Spinal cord (tissue), 9 donors: ENCODE measurements at regions not wholly inside any gene's neighbourhood (a gene's known extent, or its start where the extent isn't known, plus 50 kb on each side); places are given as distances from the start of the nearest gene placed in this dataset.
"Not testable (repeated sequence)": the region's sequence is repeated elsewhere in the genome, so short reads cannot be mapped to it uniquely, and the experiment has no call there.

ENCODE experiments used
- DNase-seq, 6 donors: peaks; one replicate each; pipeline versions ENCODE4 v3.0.0 to v3.0.0-alpha.2; 2013 to 2015; ENCODE audit warnings: low spot score in 6 of 6, low read depth in 4 of 6
- H3K27ac ChIP-seq: one replicate; pipeline ENCODE4 v1.5.1; 2013; ENCODE audit warnings: low read depth, low read length, control low read depth
- H3K27me3 ChIP-seq: one replicate; pipeline ENCODE4 v1.6.1; 2013; ENCODE audit warnings: low read length; ENCODE audit not compliant: control insufficient read depth, insufficient read depth
- H3K36me3 ChIP-seq: one replicate; pipeline ENCODE4 v1.6.1; 2013; ENCODE audit warnings: low read length; ENCODE audit not compliant: control insufficient read depth, insufficient read depth
- H3K4me1 ChIP-seq: one replicate; pipeline ENCODE4 v1.6.1; 2013; ENCODE audit warnings: low read length; ENCODE audit not compliant: control insufficient read depth, insufficient read depth
- H3K4me3 ChIP-seq: one replicate; pipeline ENCODE4 v1.5.1; 2013; ENCODE audit warnings: low read depth, low read length, control low read depth
- H3K9me3 ChIP-seq: one replicate; pipeline ENCODE4 v1.6.1; 2013; ENCODE audit warnings: low read length; ENCODE audit not compliant: control insufficient read depth, insufficient read depth
- WGBS: methylation state at CpG from one replicate; pipeline ENCODE4 v1.1.5; 2013; ENCODE audit warnings: missing lambda C conversion rate; ENCODE audit not compliant: insufficient coverage; 5-methylcytosine and 5-hydroxymethylcytosine counted together
- donor health status: healthy.

DNA sequence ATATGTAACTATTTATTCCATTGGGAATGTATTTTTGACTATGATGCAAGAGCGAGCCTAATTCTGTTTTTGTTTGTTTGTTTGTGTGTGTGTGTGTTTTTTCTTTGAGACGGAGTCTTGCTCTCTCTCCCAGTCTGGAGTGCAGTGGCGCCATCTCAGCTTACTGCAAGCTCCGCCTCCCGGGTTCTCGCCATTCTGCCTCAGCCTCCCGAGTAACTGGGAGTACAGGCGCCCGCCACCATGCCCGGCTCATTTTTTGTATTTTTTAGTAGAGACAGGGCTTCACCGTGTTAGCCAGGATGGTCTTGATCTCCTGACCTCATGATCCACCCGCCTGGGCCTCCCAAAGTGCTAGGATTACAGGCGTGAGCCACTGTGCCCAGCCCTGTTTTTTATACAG, 415.4 kb upstream of the CDIN1 start:
- not testable (repeated sequence) for H3K9me3 ChIP-seq, H3K27ac ChIP-seq, H3K27me3 ChIP-seq, H3K4me1 ChIP-seq, H3K4me3 ChIP-seq, H3K36me3 ChIP-seq, DNase-seq
- 95% methylated on average over 10 of the region's 13 CpGs for WGBS

DNA sequence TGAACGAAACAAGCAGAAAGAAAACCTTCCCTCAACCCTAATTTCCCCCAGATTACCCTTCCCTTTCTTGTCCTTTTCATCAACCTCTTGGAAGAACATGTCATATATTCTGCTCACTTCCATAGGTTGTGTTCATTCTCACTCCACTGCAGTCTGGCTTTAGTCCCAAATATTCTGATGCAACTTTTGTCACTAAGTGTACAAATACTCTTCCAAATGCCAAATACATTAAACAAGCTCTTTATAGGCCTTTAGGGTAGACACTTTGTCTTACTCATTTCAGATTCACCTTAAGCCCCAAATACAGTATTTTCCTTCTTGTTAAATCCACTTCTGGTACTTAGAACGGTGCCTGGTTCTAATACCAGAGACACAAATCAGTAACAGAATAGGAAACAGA, 406.5 kb upstream of the CDIN1 start:
- Histone ChIP-seq H3K27me3 (no peaks in the 10 kb centered on the region), H3K4me1 (no peaks in the 10 kb centered on the region), H3K27ac (no peak overlapping the region), H3K4me3 (no peak overlapping the region), H3K36me3 (no peaks in the 10 kb centered on the region), H3K9me3 (no peaks in the 10 kb centered on the region)
- no peak for DNase-seq
- WGBS: 89% methylated on average over 1 of the region's 2 CpGs

DNA sequence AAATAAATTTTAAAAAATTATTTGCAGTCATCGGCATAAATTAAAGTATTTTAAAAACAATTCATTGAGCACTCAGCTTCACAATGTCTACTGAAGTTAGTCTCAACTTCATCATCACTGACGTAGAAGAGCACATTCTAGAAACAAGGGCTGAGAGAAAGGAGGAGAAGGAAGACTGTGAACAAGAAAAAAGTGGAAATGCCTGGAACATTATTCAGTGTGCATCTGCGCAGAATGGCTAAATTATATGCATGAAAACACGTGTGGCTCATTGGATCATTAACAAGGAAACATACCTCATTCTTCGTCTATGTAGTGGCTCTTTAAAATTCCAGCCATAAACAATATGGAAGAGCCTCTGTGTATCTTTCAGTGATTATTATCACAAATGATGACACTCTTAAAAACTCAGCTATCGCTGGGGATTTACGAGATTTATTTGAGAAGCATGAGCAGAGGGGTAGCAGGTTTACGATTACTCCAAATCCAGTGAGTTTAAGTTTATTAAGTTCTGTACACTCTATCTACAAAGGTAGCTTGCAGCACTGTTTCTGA, 404.2 kb upstream of the CDIN1 start:
- no peaks in the 10 kb centered on the region for H3K27me3 ChIP-seq
- H3K9me3 ChIP-seq: no peaks in the 10 kb centered on the region
- H3K4me1 ChIP-seq: no peaks in the 10 kb centered on the region
- no peak overlapping the region for H3K27ac ChIP-seq
- WGBS: 80% methylated on average over 1 of the region's 8 CpGs
- no peak overlapping the region for H3K4me3 ChIP-seq
- H3K36me3 ChIP-seq: no peaks in the 10 kb centered on the region
- DNase-seq: no peak

DNA sequence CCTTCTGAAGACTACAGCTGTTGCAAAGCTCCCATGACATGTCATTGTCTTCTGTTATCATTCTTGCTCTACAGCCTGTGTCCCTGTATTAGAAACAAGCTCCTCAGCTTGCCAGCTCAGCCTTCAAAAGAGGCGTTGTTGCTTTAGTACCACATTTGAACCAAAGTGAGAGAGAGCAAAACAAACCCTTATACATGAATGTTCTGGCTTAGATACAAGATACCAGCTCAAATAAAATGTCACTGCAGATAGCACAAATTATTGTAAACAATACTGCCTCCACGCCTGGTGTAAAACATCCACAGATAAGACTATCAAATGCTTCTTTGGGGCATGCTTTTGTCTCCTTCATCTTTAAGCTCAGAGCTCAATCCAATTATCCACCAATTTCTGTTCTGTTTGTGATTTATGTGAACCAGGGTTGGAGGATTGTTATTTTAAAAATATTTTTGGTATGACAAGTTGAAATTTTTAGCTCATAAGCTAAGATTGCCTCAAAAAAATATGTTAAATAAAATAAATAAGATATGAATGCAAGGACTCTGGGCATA, 403.6 kb upstream of the CDIN1 start:
- Histone ChIP-seq H3K4me1 (no peaks in the 10 kb centered on the region), H3K27me3 (no peaks in the 10 kb centered on the region), H3K4me3 (no peak overlapping the region), H3K36me3 (no peaks in the 10 kb centered on the region), H3K9me3 (no peaks in the 10 kb centered on the region), H3K27ac (no peak overlapping the region)
- no CpG with 5 or more reads among the region's 2 CpGs for WGBS
- peak in 2 of 6 donors; percentile 28 to 33 for DNase-seq

DNA sequence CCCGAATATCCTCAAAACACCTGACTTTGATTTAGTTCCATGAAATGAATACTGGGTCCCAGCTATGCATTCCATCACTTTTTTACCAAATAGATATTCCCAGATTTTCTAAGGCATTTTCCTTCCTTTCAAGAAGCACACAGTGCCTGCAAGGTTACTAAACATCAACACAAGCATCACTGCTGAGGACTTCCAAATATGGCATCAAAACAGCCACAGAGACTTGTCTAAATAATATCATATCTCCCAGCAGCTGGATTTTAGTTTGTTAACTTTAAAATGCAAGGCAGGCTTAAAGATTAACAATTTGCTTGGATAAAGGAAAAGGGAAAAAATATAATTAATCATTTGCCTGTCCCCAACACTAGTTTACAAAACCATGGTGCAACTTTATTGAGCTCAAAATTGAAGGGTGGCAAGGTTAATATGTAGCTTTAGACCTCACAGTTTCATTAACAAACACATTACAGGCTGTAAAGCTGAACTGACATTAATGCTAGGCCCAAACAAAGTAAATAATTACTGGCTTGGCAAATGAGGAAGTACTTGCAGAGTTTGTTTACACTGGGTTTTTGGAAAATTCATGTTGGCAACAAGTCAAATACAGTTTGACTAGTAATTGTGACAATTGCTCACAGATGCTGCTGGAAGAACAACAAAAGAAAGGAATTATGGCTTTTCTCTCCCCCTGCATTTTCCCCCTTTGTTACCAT, 401.7 kb upstream of the CDIN1 start:
- peak in 3 of 6 donors; percentile 11 to 82 (median 69) for DNase-seq
- WGBS: 60% methylated on average over 1 of the region's 1 CpG
- Histone ChIP-seq H3K27ac (no peak overlapping the region), H3K4me1 (no peaks in the 10 kb centered on the region), H3K4me3 (no peak overlapping the region), H3K9me3 (no peaks in the 10 kb centered on the region), H3K27me3 (no peaks in the 10 kb centered on the region), H3K36me3 (no peaks in the 10 kb centered on the region)

DNA sequence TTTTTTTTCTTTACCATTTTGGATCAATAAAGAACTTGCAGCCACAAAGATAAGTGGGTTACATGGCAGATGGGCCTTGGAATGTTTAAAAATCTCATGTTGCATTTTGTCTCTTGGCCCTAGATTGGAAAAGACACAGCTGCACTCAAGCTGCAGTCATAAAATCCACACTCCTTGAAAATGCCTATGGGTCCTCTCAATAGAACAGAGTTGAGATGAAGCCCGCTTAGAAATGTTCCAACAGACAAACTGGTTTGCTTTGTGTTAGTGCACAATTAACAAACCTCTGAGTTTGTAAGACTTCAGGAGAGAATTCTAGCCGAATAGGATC, 401.2 kb upstream of the CDIN1 start:
- H3K36me3 ChIP-seq: no peaks in the 10 kb centered on the region
- H3K9me3 ChIP-seq: no peaks in the 10 kb centered on the region
- WGBS: no CpG with 5 or more reads among the region's 2 CpGs
- no peak overlapping the region for H3K4me3 ChIP-seq
- DNase-seq: peak in 1 of 6 donors; percentile 70
- H3K4me1 ChIP-seq: no peaks in the 10 kb centered on the region
- no peaks in the 10 kb centered on the region for H3K27me3 ChIP-seq
- H3K27ac ChIP-seq: no peak overlapping the region

DNA sequence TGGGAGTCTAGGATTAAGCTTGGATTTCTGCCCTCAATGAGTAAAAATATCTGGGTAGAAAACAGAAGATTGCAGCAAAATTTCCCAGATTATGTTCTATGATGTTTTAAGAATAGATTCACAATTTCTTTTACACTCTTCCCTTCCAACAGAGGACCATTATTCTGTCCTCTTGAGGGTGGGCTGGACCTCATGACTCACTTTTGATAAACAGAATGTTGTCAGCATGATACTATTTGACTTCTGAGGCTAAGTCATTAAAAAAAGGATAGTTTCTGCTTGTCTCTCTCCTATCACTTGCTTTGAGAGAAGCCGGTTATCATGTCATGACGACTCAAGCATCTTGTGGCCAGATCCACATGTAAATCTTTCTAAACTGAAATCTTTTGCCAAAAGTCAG, 396.2 kb upstream of the CDIN1 start:
- Histone ChIP-seq H3K36me3 (no peaks in the 10 kb centered on the region), H3K27me3 (no peaks in the 10 kb centered on the region), H3K4me3 (no peak overlapping the region), H3K9me3 (no peaks in the 10 kb centered on the region), H3K4me1 (no peaks in the 10 kb centered on the region), H3K27ac (no peak overlapping the region)
- DNase-seq: no peak
- 79% methylated on average over 2 of the region's 2 CpGs for WGBS

DNA sequence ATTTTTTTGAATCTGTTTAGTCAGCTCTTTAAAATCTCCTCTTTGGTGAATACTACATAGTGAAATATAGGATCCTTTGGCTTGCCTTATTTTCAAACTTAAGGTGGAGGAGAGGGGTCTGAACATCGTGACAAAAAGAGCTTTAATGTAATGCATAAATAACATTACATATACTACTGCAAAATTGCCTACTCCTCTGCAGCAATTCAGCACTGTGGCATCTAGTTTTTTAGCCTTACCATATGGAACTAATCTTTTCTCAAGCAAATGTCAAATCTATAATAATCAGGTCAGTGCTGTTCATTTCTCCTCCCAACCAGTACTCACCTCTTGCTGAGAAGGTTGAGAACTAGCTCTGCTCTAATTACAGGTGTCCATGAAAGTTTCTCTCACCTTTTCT, 394.0 kb upstream of the CDIN1 start:
- Histone ChIP-seq H3K27ac (no peak overlapping the region), H3K36me3 (no peaks in the 10 kb centered on the region), H3K27me3 (no peaks in the 10 kb centered on the region), H3K9me3 (no peaks in the 10 kb centered on the region), H3K4me1 (no peaks in the 10 kb centered on the region), H3K4me3 (no peak overlapping the region)
- DNase-seq: no peak
- no CpG with 5 or more reads among the region's 1 CpG for WGBS

DNA sequence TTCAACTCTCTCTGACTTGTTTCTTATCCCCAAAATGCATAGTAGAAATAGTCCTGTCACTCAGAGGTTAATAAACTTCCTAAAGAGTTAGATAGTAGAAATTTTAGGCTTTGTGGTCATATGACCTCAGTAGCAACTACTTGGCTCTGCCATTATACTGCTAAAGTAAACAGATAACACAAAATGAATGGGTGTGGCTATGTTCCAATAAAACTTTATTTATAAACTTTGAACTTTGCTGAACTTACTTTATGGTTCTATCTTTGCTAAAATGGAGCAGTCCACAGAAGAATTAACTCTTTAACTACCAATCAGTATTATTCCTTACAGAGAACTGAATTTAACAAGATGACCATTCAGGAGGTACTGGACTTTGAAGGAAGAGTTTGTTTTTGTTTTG, 393.6 kb upstream of the CDIN1 start:
- no peaks in the 10 kb centered on the region for H3K9me3 ChIP-seq
- H3K4me1 ChIP-seq: no peaks in the 10 kb centered on the region
- H3K4me3 ChIP-seq: no peak overlapping the region
- DNase-seq: no peak
- H3K27me3 ChIP-seq: no peaks in the 10 kb centered on the region
- H3K27ac ChIP-seq: no peak overlapping the region
- no peaks in the 10 kb centered on the region for H3K36me3 ChIP-seq

DNA sequence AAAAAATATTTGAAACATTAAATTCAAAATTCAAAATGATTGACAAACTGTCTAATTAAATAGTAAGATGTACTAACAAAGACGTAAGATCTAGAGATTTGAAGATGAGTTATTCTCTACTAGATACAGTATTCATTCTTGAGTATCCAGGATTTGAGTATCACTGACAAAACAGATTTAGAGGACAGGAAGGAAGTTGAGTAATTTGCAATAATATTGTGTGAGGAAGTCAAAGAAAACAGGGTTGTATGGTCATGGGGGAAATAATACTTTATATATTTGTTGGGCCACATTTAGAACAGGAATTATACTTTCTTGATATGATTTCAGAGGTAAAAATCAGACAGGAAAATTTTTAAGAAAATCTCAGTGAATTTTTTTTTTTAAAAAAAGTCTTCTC, 393.1 kb upstream of the CDIN1 start:
- H3K27me3 ChIP-seq: no peaks in the 10 kb centered on the region
- no peak overlapping the region for H3K4me3 ChIP-seq
- no peaks in the 10 kb centered on the region for H3K4me1 ChIP-seq
- H3K27ac ChIP-seq: no peak overlapping the region
- no peaks in the 10 kb centered on the region for H3K9me3 ChIP-seq
- no CpG with 5 or more reads among the region's 1 CpG for WGBS
- no peaks in the 10 kb centered on the region for H3K36me3 ChIP-seq
- DNase-seq: no peak
